ENCODE measurements at regions not wholly inside any gene's neighbourhood (a gene's known extent, or its start where the extent isn't known, plus 50 kb on each side); places are given as distances from the start of the nearest gene placed in this dataset.

- H3K27ac ChIP-seq (ENCODE audit: low read depth, low read length) = no peak overlapping the region
- H2AK5ac ChIP-seq (ENCODE audit: low read length) = no peak overlapping the region
- no CpG with 5 or more reads among the region's 1 CpG for WGBS (ENCODE audit: extremely low coverage, insufficient coverage, low lambda C conversion rate)
- H3K36me3 ChIP-seq (ENCODE audit: control insufficient read depth, insufficient read depth, low read length) = no peaks in the 10 kb centered on the region
- no peak for DNase-seq
- H2BK120ac ChIP-seq (ENCODE audit: low read depth, low read length) = no peak overlapping the region
- no peak overlapping the region for H4K5ac ChIP-seq (ENCODE audit: low read length)
- H3K4me2 ChIP-seq (ENCODE audit: low read length) = no peak overlapping the region
- H3K23ac ChIP-seq (ENCODE audit: low read length) = no peak overlapping the region
- no peak overlapping the region for H3K9ac ChIP-seq (ENCODE audit: low read length)
- no peak overlapping the region for H3K18ac ChIP-seq (ENCODE audit: low read length)
- H3K4me3 ChIP-seq (ENCODE audit: low read length) = no peak overlapping the region
- no peaks in the 10 kb centered on the region for H3K79me1 ChIP-seq (ENCODE audit: low read length)
- no peak overlapping the region for H2BK5ac ChIP-seq (ENCODE audit: low read length)
- peaks cover 5% of the 10 kb centered on the region for H3K79me2 ChIP-seq (ENCODE audit: control insufficient read depth, insufficient read depth, low read length)
- no peaks in the 10 kb centered on the region for H3K27me3 ChIP-seq (ENCODE audit: insufficient read depth, low read length, poor library complexity)
- no peak overlapping the region for H3K4ac ChIP-seq (ENCODE audit: low read depth, low read length)
- H3K4me1 ChIP-seq (ENCODE audit: control insufficient read depth, low read depth, low read length) = peaks cover 2% of the 10 kb centered on the region
- no peak overlapping the region for H4K8ac ChIP-seq (ENCODE audit: low read depth, low read length)
- peak overlapping the region; percentile 19 for H2BK15ac ChIP-seq (replicated peaks; ENCODE audit: low read depth)
- no peak overlapping the region for H3K56ac ChIP-seq (ENCODE audit: low read length)
These were observed 88.8 kb upstream of the HS3ST5 start for GRCh38 chr6:114431641-114432040.

GRCh38 chr6:114430534-114431124, 87.8 kb upstream of the HS3ST5 start:
- peaks cover 5% of the 10 kb centered on the region for H3K79me2 ChIP-seq (ENCODE audit: control insufficient read depth, insufficient read depth, low read length)
- peak overlapping the region; percentile 30 for H3K9ac ChIP-seq (ENCODE audit: low read length)
- no peak overlapping the region for H4K5ac ChIP-seq (ENCODE audit: low read length)
- no peaks in the 10 kb centered on the region for H3K36me3 ChIP-seq (ENCODE audit: control insufficient read depth, insufficient read depth, low read length)
- H3K27me3 ChIP-seq (ENCODE audit: insufficient read depth, low read length, poor library complexity) = no peaks in the 10 kb centered on the region
- peak; percentile 60 for DNase-seq
- H3K79me1 ChIP-seq (ENCODE audit: low read length) = no peaks in the 10 kb centered on the region
- no peak overlapping the region for H3K18ac ChIP-seq (ENCODE audit: low read length)
- H3K4me2 ChIP-seq (ENCODE audit: low read length) = no peak overlapping the region
- peak overlapping the region; percentile 74 for H3K56ac ChIP-seq (ENCODE audit: low read length)
- H2BK15ac ChIP-seq (replicated peaks; ENCODE audit: low read depth) = no peak overlapping the region
- peaks cover 2% of the 10 kb centered on the region for H3K4me1 ChIP-seq (ENCODE audit: control insufficient read depth, low read depth, low read length)
- no peak overlapping the region for H3K27ac ChIP-seq (ENCODE audit: low read depth, low read length)
- no peak overlapping the region for H2AK5ac ChIP-seq (ENCODE audit: low read length)
- no peak overlapping the region for H2BK120ac ChIP-seq (ENCODE audit: low read depth, low read length)
- no peak overlapping the region for H3K4me3 ChIP-seq (ENCODE audit: low read length)
- no peak overlapping the region for H3K23ac ChIP-seq (ENCODE audit: low read length)
- H2BK5ac ChIP-seq (ENCODE audit: low read length) = no peak overlapping the region
- H3K4ac ChIP-seq (ENCODE audit: low read depth, low read length) = no peak overlapping the region
- no CpG with 5 or more reads among the region's 4 CpGs for WGBS (ENCODE audit: extremely low coverage, insufficient coverage, low lambda C conversion rate)
- no peak overlapping the region for H4K8ac ChIP-seq (ENCODE audit: low read depth, low read length)

GRCh38 chr6:114428341-114428740, 85.5 kb upstream of the HS3ST5 start:
- Histone ChIP-seq H3K9ac (ENCODE audit: low read length) (no peak overlapping the region), H3K18ac (ENCODE audit: low read length) (no peak overlapping the region), H4K8ac (ENCODE audit: low read depth, low read length) (no peak overlapping the region), H3K56ac (ENCODE audit: low read length) (no peak overlapping the region), H3K27me3 (ENCODE audit: insufficient read depth, low read length, poor library complexity) (no peaks in the 10 kb centered on the region), H3K23ac (ENCODE audit: low read length) (no peak overlapping the region), H3K79me1 (ENCODE audit: low read length) (no peaks in the 10 kb centered on the region), H4K5ac (ENCODE audit: low read length) (no peak overlapping the region), H2BK5ac (ENCODE audit: low read length) (no peak overlapping the region), H2BK15ac (replicated peaks; ENCODE audit: low read depth) (no peak overlapping the region), H3K4ac (ENCODE audit: low read depth, low read length) (no peak overlapping the region), H2BK120ac (ENCODE audit: low read depth, low read length) (no peak overlapping the region), H3K4me3 (ENCODE audit: low read length) (no peak overlapping the region), H2AK5ac (ENCODE audit: low read length) (no peak overlapping the region), H3K36me3 (ENCODE audit: control insufficient read depth, insufficient read depth, low read length) (no peaks in the 10 kb centered on the region), H3K4me1 (ENCODE audit: control insufficient read depth, low read depth, low read length) (peaks cover 2% of the 10 kb centered on the region), H3K4me2 (ENCODE audit: low read length) (no peak overlapping the region), H3K79me2 (ENCODE audit: control insufficient read depth, insufficient read depth, low read length) (peaks cover 5% of the 10 kb centered on the region), H3K27ac (ENCODE audit: low read depth, low read length) (no peak overlapping the region)
- WGBS (ENCODE audit: extremely low coverage, insufficient coverage, low lambda C conversion rate) = no CpG with 5 or more reads among the region's 2 CpGs
- DNase-seq = no peak

GRCh38 chr6:114421199-114421598, 78.4 kb upstream of the HS3ST5 start:
- Histone ChIP-seq H4K5ac (ENCODE audit: low read length) (no peak overlapping the region), H2BK5ac (ENCODE audit: low read length) (no peak overlapping the region), H2BK15ac (replicated peaks; ENCODE audit: low read depth) (no peak overlapping the region), H3K9ac (ENCODE audit: low read length) (no peak overlapping the region), H3K56ac (ENCODE audit: low read length) (no peak overlapping the region), H3K79me1 (ENCODE audit: low read length) (no peaks in the 10 kb centered on the region), H3K4me1 (ENCODE audit: control insufficient read depth, low read depth, low read length) (peaks cover 4% of the 10 kb centered on the region), H3K27me3 (ENCODE audit: insufficient read depth, low read length, poor library complexity) (no peaks in the 10 kb centered on the region), H4K8ac (ENCODE audit: low read depth, low read length) (no peak overlapping the region), H3K23ac (ENCODE audit: low read length) (no peak overlapping the region), H3K36me3 (ENCODE audit: control insufficient read depth, insufficient read depth, low read length) (no peaks in the 10 kb centered on the region), H2AK5ac (ENCODE audit: low read length) (no peak overlapping the region), H3K4ac (ENCODE audit: low read depth, low read length) (no peak overlapping the region), H3K18ac (ENCODE audit: low read length) (peak overlapping the region; percentile 98), H3K4me2 (ENCODE audit: low read length) (peak overlapping the region; percentile 10), H3K79me2 (ENCODE audit: control insufficient read depth, insufficient read depth, low read length) (no peaks in the 10 kb centered on the region), H3K27ac (ENCODE audit: low read depth, low read length) (no peak overlapping the region), H3K4me3 (ENCODE audit: low read length) (no peak overlapping the region), H2BK120ac (ENCODE audit: low read depth, low read length) (no peak overlapping the region)
- peak; percentile 73 for DNase-seq

- H3K36me3 ChIP-seq (ENCODE audit: control insufficient read depth, insufficient read depth, low read length) = no peaks in the 10 kb centered on the region
- H3K4me1 ChIP-seq (ENCODE audit: control insufficient read depth, low read depth, low read length) = peaks cover 4% of the 10 kb centered on the region
- H2BK120ac ChIP-seq (ENCODE audit: low read depth, low read length) = no peak overlapping the region
- H3K23ac ChIP-seq (ENCODE audit: low read length) = no peak overlapping the region
- no peak overlapping the region for H3K4me3 ChIP-seq (ENCODE audit: low read length)
- H4K8ac ChIP-seq (ENCODE audit: low read depth, low read length) = no peak overlapping the region
- H3K56ac ChIP-seq (ENCODE audit: low read length) = no peak overlapping the region
- no peaks in the 10 kb centered on the region for H3K27me3 ChIP-seq (ENCODE audit: insufficient read depth, low read length, poor library complexity)
- no peak overlapping the region for H3K27ac ChIP-seq (ENCODE audit: low read depth, low read length)
- H2AK5ac ChIP-seq (ENCODE audit: low read length) = no peak overlapping the region
- no peak overlapping the region for H4K5ac ChIP-seq (ENCODE audit: low read length)
- no peak overlapping the region for H3K4ac ChIP-seq (ENCODE audit: low read depth, low read length)
- WGBS (ENCODE audit: extremely low coverage, insufficient coverage, low lambda C conversion rate) = no CpG with 5 or more reads among the region's 2 CpGs
- no peak overlapping the region for H3K9ac ChIP-seq (ENCODE audit: low read length)
- no peak overlapping the region for H2BK5ac ChIP-seq (ENCODE audit: low read length)
- no peaks in the 10 kb centered on the region for H3K79me2 ChIP-seq (ENCODE audit: control insufficient read depth, insufficient read depth, low read length)
- no peak overlapping the region for H3K4me2 ChIP-seq (ENCODE audit: low read length)
- peak; percentile 20 for DNase-seq
- H2BK15ac ChIP-seq (replicated peaks; ENCODE audit: low read depth) = no peak overlapping the region
- no peaks in the 10 kb centered on the region for H3K79me1 ChIP-seq (ENCODE audit: low read length)
- H3K18ac ChIP-seq (ENCODE audit: low read length) = no peak overlapping the region
These were observed 76.4 kb upstream of the HS3ST5 start for GRCh38 chr6:114419175-114419574.

- Histone ChIP-seq H3K18ac (ENCODE audit: low read length) (no peak overlapping the region), H3K27ac (ENCODE audit: low read depth, low read length) (no peak overlapping the region)
- no CpG with 5 or more reads among the region's 5 CpGs for WGBS (ENCODE audit: extremely low coverage, insufficient coverage, low lambda C conversion rate)
These were observed 75.6 kb upstream of the HS3ST5 start for GRCh38 chr6:114418304-114418972.

More at GRCh38 chr6:114418304-114418972, 75.6 kb upstream of the HS3ST5 start:
- Histone ChIP-seq H3K56ac (ENCODE audit: low read length) (no peak overlapping the region), H3K79me2 (ENCODE audit: control insufficient read depth, insufficient read depth, low read length) (no peaks in the 10 kb centered on the region), H4K8ac (ENCODE audit: low read depth, low read length) (no peak overlapping the region), H3K9ac (ENCODE audit: low read length) (no peak overlapping the region), H3K4me3 (ENCODE audit: low read length) (no peak overlapping the region), H3K27me3 (ENCODE audit: insufficient read depth, low read length, poor library complexity) (no peaks in the 10 kb centered on the region), H2AK5ac (ENCODE audit: low read length) (no peak overlapping the region), H3K4me1 (ENCODE audit: control insufficient read depth, low read depth, low read length) (peaks cover 4% of the 10 kb centered on the region), H3K36me3 (ENCODE audit: control insufficient read depth, insufficient read depth, low read length) (no peaks in the 10 kb centered on the region), H3K23ac (ENCODE audit: low read length) (no peak overlapping the region), H2BK120ac (ENCODE audit: low read depth, low read length) (no peak overlapping the region), H3K79me1 (ENCODE audit: low read length) (no peaks in the 10 kb centered on the region), H2BK15ac (replicated peaks; ENCODE audit: low read depth) (no peak overlapping the region), H2BK5ac (ENCODE audit: low read length) (no peak overlapping the region), H3K4ac (ENCODE audit: low read depth, low read length) (no peak overlapping the region), H3K4me2 (ENCODE audit: low read length) (no peak overlapping the region), H4K5ac (ENCODE audit: low read length) (no peak overlapping the region)
- DNase-seq = no peak

All from mesendoderm (in vitro differentiated cells).